GM19035 (cell line): ENCODE measurements at regions not wholly inside any gene's neighbourhood (a gene's known extent, or its start where the extent isn't known, plus 50 kb on each side); places are given as distances from the start of the nearest gene placed in this dataset.
"Not testable (repeated sequence)": the region's sequence is repeated elsewhere in the genome, so short reads cannot be mapped to it uniquely, and the experiment has no call there.

Source experiments
- ATAC-seq: cut with Tn5 transposase; IDR thresholded peaks from one replicate; pipeline ENCODE4 v1.9.1; 2021; ENCODE audit not compliant: unreplicated experiment

DNA sequence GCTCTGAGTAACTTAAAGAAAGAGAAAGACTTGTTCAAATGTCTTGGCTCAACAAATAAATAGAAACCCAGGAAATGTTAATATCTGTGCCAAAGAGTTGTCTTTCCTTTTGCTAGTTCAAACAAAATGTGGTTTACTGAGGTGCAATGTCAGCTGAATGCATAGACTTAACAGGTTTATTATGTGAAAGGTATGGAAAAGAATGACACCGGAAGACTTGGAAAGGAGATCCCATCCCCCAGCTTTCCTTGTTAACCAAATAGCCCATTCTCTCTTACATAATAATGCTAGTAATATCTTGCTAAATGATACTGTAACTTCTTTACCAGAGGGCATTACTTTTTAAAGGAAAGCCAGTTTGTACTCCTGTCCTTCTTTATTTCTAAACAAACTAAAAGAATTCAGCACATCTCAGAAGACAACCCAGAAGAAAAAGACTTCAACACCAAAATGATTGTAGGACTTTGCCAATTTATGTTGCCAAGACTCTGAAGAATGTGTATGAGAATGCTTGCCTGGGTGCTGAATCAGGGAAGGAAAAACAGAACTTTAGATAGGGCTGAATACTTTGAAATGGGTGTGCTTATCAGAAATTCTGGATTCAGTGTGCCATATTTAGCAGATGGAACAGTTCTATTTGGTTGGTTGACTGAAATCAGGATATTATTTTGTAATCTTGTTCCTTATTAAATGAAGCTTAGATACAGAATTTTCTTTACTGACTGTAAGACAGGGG lies 344.1 kb downstream of the TMEM38B start:
- ATAC-seq, result no peak

GRCh38 chr9:106039151-106039935 lies 345.0 kb downstream of the TMEM38B start:
- ATAC-seq, result no peak

DNA sequence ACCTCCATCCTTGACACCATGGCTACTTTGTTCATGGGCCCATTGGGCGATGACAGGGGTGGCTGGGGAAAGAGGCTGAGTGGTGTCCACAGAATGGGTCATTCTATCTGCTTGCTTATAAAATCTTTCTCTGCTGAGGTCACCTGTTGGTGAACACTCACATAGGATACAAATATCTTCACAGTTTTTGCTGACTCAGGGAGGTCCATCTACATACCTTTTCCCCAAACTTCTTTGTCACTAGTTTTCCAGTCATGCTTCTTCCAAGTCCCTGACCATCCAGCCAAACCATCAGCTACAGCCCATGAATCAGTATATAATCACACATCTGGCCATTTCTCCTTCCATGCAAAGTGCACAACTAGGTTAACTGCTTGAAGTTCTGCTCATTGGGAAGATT lies 347.6 kb downstream of the TMEM38B start:
- not testable (repeated sequence) for ATAC-seq

DNA sequence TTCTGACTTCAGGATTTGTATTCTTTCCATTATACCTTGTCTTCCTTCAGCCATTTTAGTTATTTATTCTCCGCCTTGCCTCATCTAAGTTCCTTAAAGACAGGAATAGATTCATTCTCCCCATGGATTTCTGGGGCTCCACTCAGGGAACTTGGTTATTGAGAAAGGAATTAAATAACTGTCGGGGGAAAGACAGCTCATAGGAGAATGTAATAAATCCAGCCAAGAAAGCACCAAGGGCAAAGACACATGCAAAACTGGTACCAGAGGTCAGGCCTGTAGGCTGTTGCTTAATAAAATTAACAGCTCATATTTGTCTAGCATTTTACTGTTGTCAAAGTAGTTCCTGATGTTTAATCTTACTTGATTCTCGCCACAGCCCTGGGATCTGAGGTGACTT lies 357.2 kb downstream of the TMEM38B start:
- no peak for ATAC-seq

GRCh38 chr9:106052166-106052565 lies 357.8 kb downstream of the TMEM38B start:
- no peak for ATAC-seq

GRCh38 chr9:106052735-106053134 lies 358.4 kb downstream of the TMEM38B start:
- ATAC-seq, result no peak

GRCh38 chr9:106056328-106056727 lies 362.0 kb downstream of the TMEM38B start:
- no peak for ATAC-seq

DNA sequence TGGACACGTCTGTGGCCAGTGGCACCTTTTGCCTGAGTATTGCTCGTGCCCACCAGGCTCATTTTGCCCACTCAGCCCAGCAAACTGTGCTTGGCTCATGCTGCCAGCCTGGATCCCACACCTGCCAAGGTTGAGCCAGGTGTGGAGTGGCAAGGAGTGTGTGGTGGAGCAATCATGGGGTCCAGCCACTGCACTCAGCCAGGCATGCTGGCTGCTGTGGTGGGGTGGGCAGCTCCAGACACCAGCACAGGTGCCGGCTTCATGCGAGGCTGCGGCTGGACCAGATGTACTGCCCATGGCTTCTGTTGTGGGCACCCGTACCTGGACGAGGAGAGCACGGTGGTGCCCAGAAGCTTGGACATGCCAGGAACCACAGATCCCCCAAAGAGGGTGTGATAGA lies 364.1 kb downstream of the TMEM38B start:
- ATAC-seq, result no peak

DNA sequence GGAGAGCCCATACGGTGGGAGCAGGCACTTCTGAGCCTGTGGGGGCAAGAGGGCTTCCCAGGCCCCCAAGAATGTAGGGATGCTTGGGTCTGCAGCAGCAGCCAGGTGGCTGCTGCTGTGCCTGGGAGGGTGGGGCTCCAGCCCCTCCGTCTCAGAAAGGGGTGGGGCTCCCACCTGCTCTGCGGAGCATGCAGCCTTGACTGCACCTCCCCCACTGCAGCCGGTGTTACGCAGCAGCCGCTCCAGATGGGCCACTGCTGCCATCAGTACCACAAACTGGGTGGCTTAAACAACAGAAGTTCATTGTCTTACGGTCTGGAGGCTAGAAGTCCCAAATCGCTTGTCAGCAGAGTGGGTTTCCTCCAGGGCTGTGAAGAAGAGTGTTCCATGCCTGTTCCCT lies 365.5 kb downstream of the TMEM38B start:
- ATAC-seq, result no peak

DNA sequence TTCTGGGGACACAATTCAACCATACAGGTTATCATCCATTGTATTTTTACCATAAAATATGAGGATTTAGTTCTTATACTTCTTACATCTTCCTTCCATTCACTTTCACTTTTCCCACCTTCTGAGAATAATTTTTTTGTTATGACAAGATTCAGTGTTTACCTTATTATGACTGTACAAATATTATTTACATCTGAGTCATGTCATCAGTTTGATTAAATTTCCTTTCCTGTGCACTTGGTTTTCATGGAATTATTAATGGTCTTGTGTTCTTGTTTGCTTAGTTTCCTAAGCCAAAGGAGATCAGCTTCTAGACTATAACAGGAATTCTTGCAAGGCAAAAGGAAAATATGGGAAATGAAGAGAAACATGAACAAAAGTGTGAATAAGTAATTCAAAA lies 366.5 kb downstream of the TMEM38B start:
- no peak for ATAC-seq

DNA sequence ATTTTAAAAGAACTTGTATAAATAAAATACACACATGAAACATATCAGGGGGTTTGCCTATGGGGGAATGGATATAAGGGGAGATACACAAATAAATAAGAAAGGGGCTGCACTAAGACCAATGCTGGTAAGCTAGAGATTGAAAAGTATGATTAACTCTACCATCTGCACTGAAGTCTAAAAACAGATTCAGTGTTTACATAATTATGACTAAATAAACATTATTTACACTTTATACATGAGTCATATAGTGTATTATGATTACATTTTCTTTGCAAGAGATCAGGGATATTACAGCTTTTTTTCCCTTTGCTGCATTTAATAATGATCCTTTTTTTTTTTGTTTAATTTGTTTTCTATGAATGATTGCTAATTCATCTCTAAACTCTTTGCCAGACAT lies 367.9 kb downstream of the TMEM38B start:
- ATAC-seq, result no peak

GRCh38 chr9:106065136-106065535 lies 370.8 kb downstream of the TMEM38B start:
- no peak for ATAC-seq

GRCh38 chr9:106065579-106066214 lies 371.4 kb downstream of the TMEM38B start:
- ATAC-seq, result no peak

DNA sequence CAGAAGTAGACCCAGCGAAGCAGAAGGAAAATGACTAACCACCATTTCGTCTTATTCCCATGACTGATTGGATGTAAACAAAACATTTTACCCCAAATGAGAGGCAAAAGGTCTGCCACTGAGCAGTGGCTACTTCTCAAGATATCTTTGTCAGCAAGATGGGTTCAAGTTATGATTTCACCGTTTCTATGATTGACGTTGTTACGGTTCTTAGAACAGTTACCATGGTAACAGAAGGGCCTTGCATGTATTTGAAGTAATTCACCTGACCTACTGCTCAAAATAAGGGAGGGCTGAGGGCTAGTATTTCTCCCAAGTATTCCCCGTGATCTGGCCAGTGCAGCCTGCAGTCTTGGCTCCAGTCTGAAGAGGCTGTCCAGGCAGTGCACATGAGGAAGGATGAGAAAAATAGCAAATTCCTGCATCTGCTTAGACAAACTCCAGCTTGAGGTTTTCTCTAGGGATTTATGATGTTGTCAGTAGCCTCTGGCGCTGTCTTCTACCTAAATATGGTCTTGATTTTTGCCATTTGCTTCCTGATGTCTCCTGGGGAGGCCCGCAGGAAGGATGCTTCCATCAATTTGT lies 372.7 kb downstream of the TMEM38B start:
- no peak for ATAC-seq

- ATAC-seq, result no peak
These were observed 374.9 kb downstream of the TMEM38B start for GRCh38 chr9:106069241-106069640.

DNA sequence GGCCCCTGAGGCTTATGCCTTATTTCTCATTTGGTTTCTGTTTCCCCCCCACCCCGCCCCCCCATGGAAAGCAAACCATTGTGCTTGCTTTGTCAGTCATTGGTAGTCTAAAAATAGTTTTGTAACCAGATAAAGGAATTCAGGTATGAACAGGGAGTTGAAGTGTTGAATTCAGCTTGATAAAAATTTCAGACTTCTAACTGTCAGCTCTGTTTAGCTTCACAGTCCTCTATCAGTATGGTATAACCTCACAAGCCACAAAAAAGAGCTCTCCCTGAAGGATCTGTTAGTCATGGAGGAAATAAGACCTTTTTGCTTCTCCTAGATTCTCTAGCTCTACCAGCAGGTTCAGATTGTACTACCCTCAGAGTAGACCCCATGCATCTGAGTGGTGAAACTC lies 378.1 kb downstream of the TMEM38B start:
- no peak for ATAC-seq

DNA sequence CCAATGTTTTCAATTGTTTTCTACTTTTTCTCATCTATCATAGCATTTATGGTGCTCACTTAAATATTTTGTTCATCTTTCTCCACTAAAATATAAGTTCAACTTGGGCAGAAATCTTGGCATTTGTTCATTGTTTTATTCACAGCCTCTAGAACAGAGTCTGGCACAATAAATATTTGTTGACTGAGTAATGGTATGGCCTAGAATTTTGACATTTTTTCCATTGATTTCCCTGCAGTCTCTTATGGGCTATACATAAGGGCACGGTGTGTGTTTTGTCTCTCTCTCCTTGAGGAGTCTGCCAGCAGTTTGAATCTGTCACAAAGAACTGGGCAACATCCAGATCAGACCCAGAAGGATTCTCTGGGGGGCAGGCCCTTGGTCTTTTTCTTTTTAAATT lies 379.7 kb downstream of the TMEM38B start:
- ATAC-seq, result no peak

DNA sequence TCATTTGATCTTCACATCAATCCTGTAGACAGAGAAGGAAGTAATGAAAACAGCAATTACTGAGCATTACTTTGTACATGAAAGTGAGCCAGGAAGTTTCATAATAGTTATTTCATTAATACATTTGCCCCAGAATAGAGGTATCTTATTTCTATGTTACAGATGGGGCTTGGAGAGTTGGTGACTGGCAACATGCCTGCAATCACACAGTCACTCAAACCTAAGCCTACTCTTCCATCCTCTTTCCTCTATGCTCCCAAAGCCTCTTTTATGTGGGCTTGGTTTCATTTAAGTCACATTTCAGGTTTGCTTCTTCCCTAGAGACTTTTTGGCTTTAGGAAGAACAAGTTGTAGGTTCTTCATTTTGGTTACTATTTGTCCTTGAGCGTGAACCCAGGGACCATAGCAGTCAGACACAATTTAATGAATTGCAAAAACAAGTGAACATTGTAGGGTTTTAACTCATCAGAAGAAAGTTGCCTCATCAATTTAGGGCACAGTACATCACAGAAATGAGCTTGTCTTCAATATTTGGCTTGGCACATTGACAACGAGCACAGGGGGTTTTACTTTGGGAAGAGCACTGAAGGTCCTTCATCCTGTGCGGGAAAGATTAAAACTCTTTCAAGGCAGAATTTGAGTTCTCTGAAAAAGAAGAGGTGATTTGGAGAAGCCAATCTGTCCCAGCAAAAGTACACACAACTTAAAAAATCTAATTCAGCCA lies 381.1 kb downstream of the TMEM38B start:
- ATAC-seq, result no peak

DNA sequence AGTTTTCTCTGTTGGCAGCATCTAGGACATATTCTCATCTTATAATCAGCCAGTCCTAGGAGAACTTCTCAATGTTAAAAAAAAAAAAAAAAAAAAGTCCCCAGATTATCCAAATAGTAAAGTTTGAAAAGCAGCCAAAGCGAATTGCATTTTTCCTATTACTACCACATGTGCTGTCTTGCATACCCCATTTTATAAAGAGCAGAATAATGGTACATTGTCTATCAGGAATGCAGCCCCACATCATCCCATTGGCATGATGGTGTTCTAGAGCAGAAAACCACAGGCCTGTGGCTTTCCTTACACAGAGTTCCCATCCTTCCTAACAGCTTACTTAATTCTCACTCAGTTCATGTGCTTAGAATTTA lies 381.6 kb downstream of the TMEM38B start:
- no peak for ATAC-seq

- no peak for ATAC-seq
These were observed 382.4 kb downstream of the TMEM38B start for GRCh38 chr9:106076711-106077110.

DNA sequence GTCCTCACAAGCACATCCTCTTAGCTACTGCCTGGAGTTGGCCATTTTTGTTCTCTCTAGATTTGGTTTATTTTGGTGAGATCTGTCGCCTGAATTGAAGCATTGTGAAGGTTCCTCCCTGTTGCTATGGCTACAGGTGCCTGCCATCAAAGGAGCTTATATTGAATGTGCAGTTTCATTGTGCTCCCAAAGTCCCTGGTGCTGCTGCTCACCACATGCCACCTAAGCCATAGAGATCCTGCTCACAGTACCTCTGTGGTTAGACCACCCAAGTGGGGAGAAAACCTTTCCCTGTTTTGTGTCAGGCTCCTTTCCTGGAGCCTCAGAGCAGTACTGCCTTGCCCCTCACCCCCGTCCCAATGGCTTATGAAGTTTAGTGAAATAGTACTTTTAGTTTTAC lies 383.4 kb downstream of the TMEM38B start:
- no peak for ATAC-seq
